GM18861 (cell line): ENCODE measurements at regions not wholly inside any gene's neighbourhood (a gene's known extent, or its start where the extent isn't known, plus 50 kb on each side); places are given as distances from the start of the nearest gene placed in this dataset.
"Not testable (repeated sequence)": the region's sequence is repeated elsewhere in the genome, so short reads cannot be mapped to it uniquely, and the experiment has no call there.

Experiments used
- ATAC-seq: cut with Tn5 transposase; IDR thresholded peaks from one replicate; pipeline ENCODE4 v1.9.1; 2021; ENCODE audit not compliant: unreplicated experiment

- ATAC-seq: no peak
These were observed 452.4 kb upstream of the PHF14 start for GRCh38 chr7:10521306-10521705.

GRCh38 chr7:10533429-10533828 lies 440.2 kb upstream of the PHF14 start:
- ATAC-seq: not testable (repeated sequence)

GRCh38 chr7:10536561-10536960 lies 437.1 kb upstream of the PHF14 start:
- no peak for ATAC-seq

- no peak for ATAC-seq
These were observed 435.9 kb upstream of the PHF14 start for GRCh38 chr7:10537764-10538163.

- no peak for ATAC-seq
These were observed 416.3 kb upstream of the PHF14 start for GRCh38 chr7:10557375-10557774.

- ATAC-seq: no peak
These were observed 413.2 kb upstream of the PHF14 start for GRCh38 chr7:10560497-10560896.

GRCh38 chr7:10568891-10569290 lies 404.8 kb upstream of the PHF14 start:
- ATAC-seq: no peak

GRCh38 chr7:10571759-10572158 lies 401.9 kb upstream of the PHF14 start:
- ATAC-seq: no peak

- ATAC-seq: no peak
These were observed 395.8 kb upstream of the PHF14 start for GRCh38 chr7:10577866-10578374.

- no peak for ATAC-seq
These were observed 394.1 kb upstream of the PHF14 start for GRCh38 chr7:10579561-10579960.

- no peak for ATAC-seq
These were observed 388.8 kb upstream of the PHF14 start for GRCh38 chr7:10584886-10585285.

GRCh38 chr7:10588084-10588483 lies 385.6 kb upstream of the PHF14 start:
- no peak for ATAC-seq

GRCh38 chr7:10592604-10593003 lies 381.1 kb upstream of the PHF14 start:
- no peak for ATAC-seq

GRCh38 chr7:10593080-10593479 lies 380.6 kb upstream of the PHF14 start:
- no peak for ATAC-seq

- ATAC-seq: no peak
These were observed 376.8 kb upstream of the PHF14 start for GRCh38 chr7:10596827-10597226.

GRCh38 chr7:10604128-10604527 lies 369.5 kb upstream of the PHF14 start:
- ATAC-seq: no peak

- no peak for ATAC-seq
These were observed 360.7 kb upstream of the PHF14 start for GRCh38 chr7:10612950-10613349.

- no peak for ATAC-seq
These were observed 354.7 kb upstream of the PHF14 start for GRCh38 chr7:10618953-10619352.

- ATAC-seq: no peak
These were observed 341.0 kb upstream of the PHF14 start for GRCh38 chr7:10632712-10633111.

- no peak for ATAC-seq
These were observed 339.4 kb upstream of the PHF14 start for GRCh38 chr7:10634239-10634638.

- ATAC-seq: no peak
These were observed 335.7 kb upstream of the PHF14 start for GRCh38 chr7:10637991-10638390.

- ATAC-seq: no peak
These were observed 330.1 kb upstream of the PHF14 start for GRCh38 chr7:10643545-10643944.

- no peak for ATAC-seq
These were observed 328.8 kb upstream of the PHF14 start for GRCh38 chr7:10644849-10645248.

- ATAC-seq: no peak
These were observed 327.5 kb upstream of the PHF14 start for GRCh38 chr7:10646194-10646593.
